ENCODE measurements at regions not wholly inside any gene's neighbourhood (a gene's known extent, or its start where the extent isn't known, plus 50 kb on each side); places are given as distances from the start of the nearest gene placed in this dataset.

DNA sequence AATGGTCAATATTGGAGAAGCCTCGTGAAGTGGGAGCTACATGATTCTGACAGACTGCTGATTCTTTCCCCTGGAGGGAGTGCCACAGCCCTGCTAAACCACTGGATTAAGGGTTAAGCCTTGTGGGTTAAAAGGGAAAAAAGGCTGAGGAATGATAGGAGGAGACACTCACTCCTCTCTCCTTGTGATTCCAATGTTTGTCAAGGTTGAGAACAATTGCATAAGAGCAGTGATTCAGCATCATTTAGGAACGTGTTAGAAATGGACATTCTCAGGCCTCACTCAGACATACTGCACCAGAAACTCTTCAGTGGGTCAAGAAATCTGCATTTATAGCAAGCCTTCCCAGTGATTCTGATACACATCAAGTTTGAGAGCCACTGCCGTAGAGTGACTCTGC lies 87.8 kb upstream of the GZMB start:
- TF ChIP-seq ZBTB7A (tag by site-specific recombination; IDR thresholded peaks at IDR 0.05; ENCODE audit: low read depth): no peak
- no peak for TF ChIP-seq ZNF530 (tag by site-specific recombination; IDR thresholded peaks at IDR 0.05; ENCODE audit: low read depth)
- no peak for TF ChIP-seq ZNF571 (tag by site-specific recombination; IDR thresholded peaks at IDR 0.05)
- TF ChIP-seq SCRT2 (tag by site-specific recombination; IDR thresholded peaks at IDR 0.05): no peak
- TF ChIP-seq ZNF175 (tag by site-specific recombination; IDR thresholded peaks at IDR 0.05): no peak
- no peak for TF ChIP-seq ZNF157 (tag by site-specific recombination; IDR thresholded peaks at IDR 0.05)
- no peak for TF ChIP-seq ZNF510 (tag by site-specific recombination; IDR thresholded peaks at IDR 0.05; ENCODE audit: insufficient replicate concordance)
- TF ChIP-seq, protein P1, sequence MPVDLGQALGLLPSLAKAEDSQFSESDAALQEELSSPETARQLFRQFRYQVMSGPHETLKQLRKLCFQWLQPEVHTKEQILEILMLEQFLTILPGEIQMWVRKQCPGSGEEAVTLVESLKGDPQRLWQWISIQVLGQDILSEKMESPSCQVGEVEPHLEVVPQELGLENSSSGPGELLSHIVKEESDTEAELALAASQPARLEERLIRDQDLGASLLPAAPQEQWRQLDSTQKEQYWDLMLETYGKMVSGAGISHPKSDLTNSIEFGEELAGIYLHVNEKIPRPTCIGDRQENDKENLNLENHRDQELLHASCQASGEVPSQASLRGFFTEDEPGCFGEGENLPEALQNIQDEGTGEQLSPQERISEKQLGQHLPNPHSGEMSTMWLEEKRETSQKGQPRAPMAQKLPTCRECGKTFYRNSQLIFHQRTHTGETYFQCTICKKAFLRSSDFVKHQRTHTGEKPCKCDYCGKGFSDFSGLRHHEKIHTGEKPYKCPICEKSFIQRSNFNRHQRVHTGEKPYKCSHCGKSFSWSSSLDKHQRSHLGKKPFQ (tag by site-specific recombination; IDR thresholded peaks at IDR 0.05): no peak
- TF ChIP-seq ZNF335 (tag by site-specific recombination; conservative IDR thresholded peaks at IDR 0.05): no peak
- TF ChIP-seq, protein P2, sequence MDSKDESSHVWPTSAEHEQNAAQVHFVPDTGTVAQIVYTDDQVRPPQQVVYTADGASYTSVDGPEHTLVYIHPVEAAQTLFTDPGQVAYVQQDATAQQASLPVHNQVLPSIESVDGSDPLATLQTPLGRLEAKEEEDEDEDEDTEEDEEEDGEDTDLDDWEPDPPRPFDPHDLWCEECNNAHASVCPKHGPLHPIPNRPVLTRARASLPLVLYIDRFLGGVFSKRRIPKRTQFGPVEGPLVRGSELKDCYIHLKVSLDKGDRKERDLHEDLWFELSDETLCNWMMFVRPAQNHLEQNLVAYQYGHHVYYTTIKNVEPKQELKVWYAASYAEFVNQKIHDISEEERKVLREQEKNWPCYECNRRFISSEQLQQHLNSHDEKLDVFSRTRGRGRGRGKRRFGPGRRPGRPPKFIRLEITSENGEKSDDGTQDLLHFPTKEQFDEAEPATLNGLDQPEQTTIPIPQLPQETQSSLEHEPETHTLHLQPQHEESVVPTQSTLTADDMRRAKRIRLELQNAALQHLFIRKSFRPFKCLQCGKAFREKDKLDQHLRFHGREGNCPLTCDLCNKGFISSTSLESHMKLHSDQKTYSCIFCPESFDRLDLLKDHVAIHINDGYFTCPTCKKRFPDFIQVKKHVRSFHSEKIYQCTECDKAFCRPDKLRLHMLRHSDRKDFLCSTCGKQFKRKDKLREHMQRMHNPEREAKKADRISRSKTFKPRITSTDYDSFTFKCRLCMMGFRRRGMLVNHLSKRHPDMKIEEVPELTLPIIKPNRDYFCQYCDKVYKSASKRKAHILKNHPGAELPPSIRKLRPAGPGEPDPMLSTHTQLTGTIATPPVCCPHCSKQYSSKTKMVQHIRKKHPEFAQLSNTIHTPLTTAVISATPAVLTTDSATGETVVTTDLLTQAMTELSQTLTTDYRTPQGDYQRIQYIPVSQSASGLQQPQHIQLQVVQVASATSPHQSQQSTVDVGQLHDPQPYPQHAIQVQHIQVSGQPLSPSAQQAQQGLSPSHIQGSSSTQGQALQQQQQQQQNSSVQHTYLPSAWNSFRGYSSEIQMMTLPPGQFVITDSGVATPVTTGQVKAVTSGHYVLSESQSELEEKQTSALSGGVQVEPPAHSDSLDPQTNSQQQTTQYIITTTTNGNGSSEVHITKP (tag by site-specific recombination; IDR thresholded peaks at IDR 0.05): no peak
- TF ChIP-seq MZF1 (tag by site-specific recombination; IDR thresholded peaks at IDR 0.05; ENCODE audit: borderline replicate concordance): no peak
- TF ChIP-seq, protein P3, sequence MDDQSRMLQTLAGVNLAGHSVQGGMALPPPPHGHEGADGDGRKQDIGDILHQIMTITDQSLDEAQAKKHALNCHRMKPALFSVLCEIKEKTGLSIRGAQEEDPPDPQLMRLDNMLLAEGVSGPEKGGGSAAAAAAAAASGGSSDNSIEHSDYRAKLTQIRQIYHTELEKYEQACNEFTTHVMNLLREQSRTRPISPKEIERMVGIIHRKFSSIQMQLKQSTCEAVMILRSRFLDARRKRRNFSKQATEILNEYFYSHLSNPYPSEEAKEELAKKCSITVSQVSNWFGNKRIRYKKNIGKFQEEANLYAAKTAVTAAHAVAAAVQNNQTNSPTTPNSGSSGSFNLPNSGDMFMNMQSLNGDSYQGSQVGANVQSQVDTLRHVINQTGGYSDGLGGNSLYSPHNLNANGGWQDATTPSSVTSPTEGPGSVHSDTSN (CRISPR knock-in tag; IDR thresholded peaks at IDR 0.05): no peak
- TF ChIP-seq ZSCAN16 (tag by site-specific recombination; IDR thresholded peaks at IDR 0.05): no peak
- TF ChIP-seq, protein P4, sequence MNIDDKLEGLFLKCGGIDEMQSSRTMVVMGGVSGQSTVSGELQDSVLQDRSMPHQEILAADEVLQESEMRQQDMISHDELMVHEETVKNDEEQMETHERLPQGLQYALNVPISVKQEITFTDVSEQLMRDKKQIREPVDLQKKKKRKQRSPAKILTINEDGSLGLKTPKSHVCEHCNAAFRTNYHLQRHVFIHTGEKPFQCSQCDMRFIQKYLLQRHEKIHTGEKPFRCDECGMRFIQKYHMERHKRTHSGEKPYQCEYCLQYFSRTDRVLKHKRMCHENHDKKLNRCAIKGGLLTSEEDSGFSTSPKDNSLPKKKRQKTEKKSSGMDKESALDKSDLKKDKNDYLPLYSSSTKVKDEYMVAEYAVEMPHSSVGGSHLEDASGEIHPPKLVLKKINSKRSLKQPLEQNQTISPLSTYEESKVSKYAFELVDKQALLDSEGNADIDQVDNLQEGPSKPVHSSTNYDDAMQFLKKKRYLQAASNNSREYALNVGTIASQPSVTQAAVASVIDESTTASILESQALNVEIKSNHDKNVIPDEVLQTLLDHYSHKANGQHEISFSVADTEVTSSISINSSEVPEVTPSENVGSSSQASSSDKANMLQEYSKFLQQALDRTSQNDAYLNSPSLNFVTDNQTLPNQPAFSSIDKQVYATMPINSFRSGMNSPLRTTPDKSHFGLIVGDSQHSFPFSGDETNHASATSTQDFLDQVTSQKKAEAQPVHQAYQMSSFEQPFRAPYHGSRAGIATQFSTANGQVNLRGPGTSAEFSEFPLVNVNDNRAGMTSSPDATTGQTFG (tag by site-specific recombination; IDR thresholded peaks at IDR 0.05; ENCODE audit: borderline replicate concordance): no peak
- no peak for TF ChIP-seq ZNF302 (tag by site-specific recombination; IDR thresholded peaks at IDR 0.05; ENCODE audit: low read depth)
- TF ChIP-seq ZNF777 (tag by site-specific recombination; IDR thresholded peaks at IDR 0.05; ENCODE audit: borderline replicate concordance): no peak
- no peak for TF ChIP-seq ZNF354C (tag by site-specific recombination; IDR thresholded peaks at IDR 0.05; ENCODE audit: borderline replicate concordance, low read depth)
- TF ChIP-seq ZNF747 (tag by site-specific recombination; IDR thresholded peaks at IDR 0.05): no peak
- no peak for TF ChIP-seq ZNF658 (tag by site-specific recombination; IDR thresholded peaks at IDR 0.05)
- TF ChIP-seq ZNF792 (tag by site-specific recombination; IDR thresholded peaks at IDR 0.05): no peak
- Histone ChIP-seq H3K4me1 (ENCODE audit: control insufficient read depth, insufficient read depth, low read length) (no peaks in the 10 kb centered on the region), H3K4me3 (ENCODE audit: low read depth, low read length) (no peak overlapping the region), H3K27ac (ENCODE audit: extremely low read depth, low read depth, low read length) (no peak overlapping the region), H3K9me3 (ENCODE audit: control insufficient read depth, insufficient read depth, low read depth, low read length) (no peaks in the 10 kb centered on the region), H3K36me3 (ENCODE audit: control insufficient read depth in 2 of 2, insufficient read depth in 1 of 2, low read length in 2 of 2) (no peaks in the 10 kb centered on the region)
- POLR2A ChIA-PET: no interaction called here
- CTCF ChIA-PET: interaction anchor here (0.6 to 1.8 kb wide), 2 partner anchors 11 to 1366 kb away, joined by 3 to 7 read pairs; no protein-coding TSS in a partner anchor

Measured in HEK293 (cell line).